A549 (cell line): ENCODE measurements at regions not wholly inside any gene's neighbourhood (a gene's known extent, or its start where the extent isn't known, plus 50 kb on each side); places are given as distances from the start of the nearest gene placed in this dataset.
"Not testable (repeated sequence)": the region's sequence is repeated elsewhere in the genome, so short reads cannot be mapped to it uniquely, and the experiment has no call there.

ENCODE experiments used
- CHD2 ChIP-seq: fragments of 150-350 bp; IDR thresholded peaks from 2 replicates; pipeline ENCODE4 v1.6.1; 2014; ENCODE audit warnings: low read length; ENCODE audit not compliant: partially characterized antibody
- HDAC2 ChIP-seq: fragments of 200-600 bp; sonication (generic); IDR thresholded peaks from 2 replicates; pipeline ENCODE4 v1.6.1; 2016
- MAX ChIP-seq: IDR thresholded peaks from 2 replicates; pipeline ENCODE4 v1.6.1; 2012
- POLR2A ChIP-seq: IDR thresholded peaks from 2 replicates; pipeline ENCODE4 v1.6.1; 2012; ENCODE audit warnings: mild to moderate bottlenecking, low read length
- RCOR1 ChIP-seq: fragments of 150-350 bp; IDR thresholded peaks from 2 replicates; pipeline ENCODE4 v1.6.1; 2014; ENCODE audit warnings: antibody characterized with exemption, low read length, low read depth
- REST ChIP-seq: fragments of 200-600 bp; sonication (generic); IDR thresholded peaks from 2 replicates; pipeline ENCODE4 v1.6.1; 2016; ENCODE audit warnings: antibody characterized with exemption, mild to moderate bottlenecking, moderate library complexity
- SREBF2 ChIP-seq: fragments of 450-650 bp; IDR thresholded peaks from 2 replicates; pipeline ENCODE4 v1.6.1; 2014; ENCODE audit warnings: mild to moderate bottlenecking, moderate library complexity
- USF2 ChIP-seq: fragments of 450-650 bp; IDR thresholded peaks from 2 replicates; pipeline ENCODE4 v1.6.1; 2014; ENCODE audit warnings: antibody characterized with exemption
- TF ChIP-seq, protein P1 (sequence below): fragments of >200 bp; sonication (Bioruptor Twin); formaldehyde crosslinking; IDR thresholded peaks from 3 replicates; pipeline ENCODE4 v1.6.1; 2016
- TF ChIP-seq, protein P2 (sequence below): fragments of >200 bp; sonication (Bioruptor Twin); formaldehyde crosslinking; IDR thresholded peaks from 3 replicates; pipeline ENCODE4 v1.5.1; 2016

- TF ChIP-seq, protein P1, sequence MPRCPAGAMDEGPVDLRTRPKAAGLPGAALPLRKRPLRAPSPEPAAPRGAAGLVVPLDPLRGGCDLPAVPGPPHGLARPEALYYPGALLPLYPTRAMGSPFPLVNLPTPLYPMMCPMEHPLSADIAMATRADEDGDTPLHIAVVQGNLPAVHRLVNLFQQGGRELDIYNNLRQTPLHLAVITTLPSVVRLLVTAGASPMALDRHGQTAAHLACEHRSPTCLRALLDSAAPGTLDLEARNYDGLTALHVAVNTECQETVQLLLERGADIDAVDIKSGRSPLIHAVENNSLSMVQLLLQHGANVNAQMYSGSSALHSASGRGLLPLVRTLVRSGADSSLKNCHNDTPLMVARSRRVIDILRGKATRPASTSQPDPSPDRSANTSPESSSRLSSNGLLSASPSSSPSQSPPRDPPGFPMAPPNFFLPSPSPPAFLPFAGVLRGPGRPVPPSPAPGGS: not testable (repeated sequence)
- TF ChIP-seq MAX, HDAC2, RCOR1, REST, POLR2A, SREBF2, CHD2, USF2: not testable (repeated sequence)
- TF ChIP-seq, protein P2, sequence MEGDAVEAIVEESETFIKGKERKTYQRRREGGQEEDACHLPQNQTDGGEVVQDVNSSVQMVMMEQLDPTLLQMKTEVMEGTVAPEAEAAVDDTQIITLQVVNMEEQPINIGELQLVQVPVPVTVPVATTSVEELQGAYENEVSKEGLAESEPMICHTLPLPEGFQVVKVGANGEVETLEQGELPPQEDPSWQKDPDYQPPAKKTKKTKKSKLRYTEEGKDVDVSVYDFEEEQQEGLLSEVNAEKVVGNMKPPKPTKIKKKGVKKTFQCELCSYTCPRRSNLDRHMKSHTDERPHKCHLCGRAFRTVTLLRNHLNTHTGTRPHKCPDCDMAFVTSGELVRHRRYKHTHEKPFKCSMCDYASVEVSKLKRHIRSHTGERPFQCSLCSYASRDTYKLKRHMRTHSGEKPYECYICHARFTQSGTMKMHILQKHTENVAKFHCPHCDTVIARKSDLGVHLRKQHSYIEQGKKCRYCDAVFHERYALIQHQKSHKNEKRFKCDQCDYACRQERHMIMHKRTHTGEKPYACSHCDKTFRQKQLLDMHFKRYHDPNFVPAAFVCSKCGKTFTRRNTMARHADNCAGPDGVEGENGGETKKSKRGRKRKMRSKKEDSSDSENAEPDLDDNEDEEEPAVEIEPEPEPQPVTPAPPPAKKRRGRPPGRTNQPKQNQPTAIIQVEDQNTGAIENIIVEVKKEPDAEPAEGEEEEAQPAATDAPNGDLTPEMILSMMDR: not testable (repeated sequence)
These were observed 437.6 kb downstream of the STK39 start for GRCh38 chr2:167809799-167810198.
